Uterus (tissue), 2 donors: ENCODE measurements at regions not wholly inside any gene's neighbourhood (a gene's known extent, or its start where the extent isn't known, plus 50 kb on each side); places are given as distances from the start of the nearest gene placed in this dataset.
"Not testable (repeated sequence)": the region's sequence is repeated elsewhere in the genome, so short reads cannot be mapped to it uniquely, and the experiment has no call there.

ENCODE experiments used
- POLR2A ChIP-seq, 2 donors: fragments of 450-650 bp; IDR thresholded peaks; one replicate each; pipeline ENCODE4 v1.6.1; 2016; ENCODE audit warnings: antibody characterized with exemption in 2 of 2, mild to moderate bottlenecking in 1 of 2, moderate library complexity in 1 of 2
- TF ChIP-seq, protein P1 (sequence below), 4 experiments: fragments of 200-600 bp in 2 of 4; fragments of 450-650 bp in 2 of 4; sonication (generic) in 2 of 4; IDR thresholded peaks; one replicate each; pipeline ENCODE4 v1.5.1; 2016 to 2019; ENCODE audit warnings: antibody characterized with exemption in 4 of 4, mild to moderate bottlenecking in 2 of 4, moderate library complexity in 1 of 4

DNA sequence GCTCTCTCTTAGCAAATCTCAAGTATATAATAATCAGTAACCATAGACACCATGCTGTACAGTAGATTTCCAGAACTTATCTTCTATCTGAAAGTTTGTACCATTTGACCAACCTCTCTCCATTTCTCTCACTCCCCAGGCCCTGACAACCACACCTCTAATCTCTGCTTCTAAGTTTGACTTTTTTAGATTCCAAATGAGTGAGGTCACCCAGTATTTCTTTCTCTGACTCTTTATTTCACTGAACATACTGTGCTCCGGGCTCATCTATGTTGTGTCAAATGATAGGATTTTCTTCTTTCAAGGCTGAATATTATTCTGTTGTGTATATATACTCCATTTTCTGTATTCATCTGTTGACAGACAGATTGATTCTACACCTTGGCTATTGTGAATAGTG is 110.1 kb upstream of the METTL14 start:
- TF ChIP-seq, protein P1, sequence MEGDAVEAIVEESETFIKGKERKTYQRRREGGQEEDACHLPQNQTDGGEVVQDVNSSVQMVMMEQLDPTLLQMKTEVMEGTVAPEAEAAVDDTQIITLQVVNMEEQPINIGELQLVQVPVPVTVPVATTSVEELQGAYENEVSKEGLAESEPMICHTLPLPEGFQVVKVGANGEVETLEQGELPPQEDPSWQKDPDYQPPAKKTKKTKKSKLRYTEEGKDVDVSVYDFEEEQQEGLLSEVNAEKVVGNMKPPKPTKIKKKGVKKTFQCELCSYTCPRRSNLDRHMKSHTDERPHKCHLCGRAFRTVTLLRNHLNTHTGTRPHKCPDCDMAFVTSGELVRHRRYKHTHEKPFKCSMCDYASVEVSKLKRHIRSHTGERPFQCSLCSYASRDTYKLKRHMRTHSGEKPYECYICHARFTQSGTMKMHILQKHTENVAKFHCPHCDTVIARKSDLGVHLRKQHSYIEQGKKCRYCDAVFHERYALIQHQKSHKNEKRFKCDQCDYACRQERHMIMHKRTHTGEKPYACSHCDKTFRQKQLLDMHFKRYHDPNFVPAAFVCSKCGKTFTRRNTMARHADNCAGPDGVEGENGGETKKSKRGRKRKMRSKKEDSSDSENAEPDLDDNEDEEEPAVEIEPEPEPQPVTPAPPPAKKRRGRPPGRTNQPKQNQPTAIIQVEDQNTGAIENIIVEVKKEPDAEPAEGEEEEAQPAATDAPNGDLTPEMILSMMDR (IDR thresholded peaks at IDR 0.05) = not testable (repeated sequence)
- TF ChIP-seq POLR2A (IDR thresholded peaks at IDR 0.05) = not testable (repeated sequence)
